C1 segment of cervical spinal cord (tissue), 14 donors: ENCODE measurements at regions not wholly inside any gene's neighbourhood (a gene's known extent, or its start where the extent isn't known, plus 50 kb on each side); places are given as distances from the start of the nearest gene placed in this dataset.
"Not testable (repeated sequence)": the region's sequence is repeated elsewhere in the genome, so short reads cannot be mapped to it uniquely, and the experiment has no call there.

ENCODE experiments used
- DNase-seq, 14 donors: peaks; one replicate each; lab custom pipeline; 2025; lab: John Stamatoyannopoulos, UW

GRCh38 chr10:53338199-53338598 lies 565.6 kb upstream of the MBL2 start:
- not testable (repeated sequence) for DNase-seq

- DNase-seq = not testable (repeated sequence)
Observed at GRCh38 chr10:53335803-53336422, 563.3 kb upstream of the MBL2 start.

- DNase-seq = no peak
Observed at GRCh38 chr10:53331460-53331859, 558.9 kb upstream of the MBL2 start.

- DNase-seq = not testable (repeated sequence)
Observed at GRCh38 chr10:53326401-53327305, 554.1 kb upstream of the MBL2 start.

GRCh38 chr10:53325066-53325465 lies 552.5 kb upstream of the MBL2 start:
- DNase-seq = no peak

GRCh38 chr10:53315709-53316108 lies 543.1 kb upstream of the MBL2 start:
- DNase-seq = no peak

- no peak for DNase-seq
Observed at GRCh38 chr10:53314876-53315275, 542.3 kb upstream of the MBL2 start.

- DNase-seq = no peak
Observed at GRCh38 chr10:53298443-53298842, 525.9 kb upstream of the MBL2 start.

- DNase-seq = no peak
Observed at GRCh38 chr10:53284615-53285182, 512.1 kb upstream of the MBL2 start.

- DNase-seq = no peak
Observed at GRCh38 chr10:53276797-53277196, 504.2 kb upstream of the MBL2 start.

- DNase-seq = no peak
Observed at GRCh38 chr10:53269482-53269881, 496.9 kb upstream of the MBL2 start.

- no peak for DNase-seq
Observed at GRCh38 chr10:53260213-53260612, 487.6 kb upstream of the MBL2 start.

- no peak for DNase-seq
Observed at GRCh38 chr10:53256623-53257022, 484.0 kb upstream of the MBL2 start.

- no peak for DNase-seq
Observed at GRCh38 chr10:53255661-53256205, 483.1 kb upstream of the MBL2 start.

- no peak for DNase-seq
Observed at GRCh38 chr10:53253221-53253620, 480.6 kb upstream of the MBL2 start.

- no peak for DNase-seq
Observed at GRCh38 chr10:53239873-53240272, 467.3 kb upstream of the MBL2 start.

- DNase-seq = no peak
Observed at GRCh38 chr10:53236941-53237340, 464.4 kb upstream of the MBL2 start.

GRCh38 chr10:53233749-53234148 lies 461.2 kb upstream of the MBL2 start:
- no peak for DNase-seq

GRCh38 chr10:53230651-53231050 lies 458.1 kb upstream of the MBL2 start:
- no peak for DNase-seq

GRCh38 chr10:53223851-53224250 lies 451.3 kb upstream of the MBL2 start:
- no peak for DNase-seq

GRCh38 chr10:53222806-53223205 lies 450.2 kb upstream of the MBL2 start:
- no peak for DNase-seq

- no peak for DNase-seq
Observed at GRCh38 chr10:53209944-53210611, 437.5 kb upstream of the MBL2 start.
